Smooth muscle cell of the brain vasculature (primary cell): ENCODE measurements at regions not wholly inside any gene's neighbourhood (a gene's known extent, or its start where the extent isn't known, plus 50 kb on each side); places are given as distances from the start of the nearest gene placed in this dataset.
A peak's percentile ranks its signal among the peaks of the same experiment; 100 is the strongest.

ENCODE experiments used
- DNase-seq: peaks from one replicate; pipeline ENCODE4 v3.0.0-alpha.2; 2012; ENCODE audit warnings: low read depth, low spot score

- peak; percentile 82 for DNase-seq
Measured at GRCh38 chr4:137203601-137204000, 328.7 kb downstream of the PCDH18 start.

- no peak for DNase-seq
Measured at GRCh38 chr4:137200322-137200721, 332.0 kb downstream of the PCDH18 start.

- no peak for DNase-seq
Measured at GRCh38 chr4:137198791-137199190, 333.5 kb downstream of the PCDH18 start.

- no peak for DNase-seq
Measured at GRCh38 chr4:137194670-137195069, 337.6 kb downstream of the PCDH18 start.

GRCh38 chr4:137193564-137193963 lies 338.7 kb downstream of the PCDH18 start:
- DNase-seq, result no peak

GRCh38 chr4:137181293-137181899 lies 350.9 kb downstream of the PCDH18 start:
- DNase-seq, result no peak

- DNase-seq, result no peak
Measured at GRCh38 chr4:137180349-137180748, 351.9 kb downstream of the PCDH18 start.

- no peak for DNase-seq
Measured at GRCh38 chr4:137156807-137157206, 375.5 kb downstream of the PCDH18 start.

GRCh38 chr4:137156054-137156453 lies 376.2 kb downstream of the PCDH18 start:
- no peak for DNase-seq

GRCh38 chr4:137131201-137131600 lies 401.1 kb downstream of the PCDH18 start:
- DNase-seq, result no peak

- no peak for DNase-seq
Measured at GRCh38 chr4:137129845-137130244, 402.4 kb downstream of the PCDH18 start.

GRCh38 chr4:137129441-137129840 lies 402.9 kb downstream of the PCDH18 start:
- DNase-seq, result no peak

GRCh38 chr4:137125011-137125410 lies 407.3 kb downstream of the PCDH18 start:
- no peak for DNase-seq

- peak; percentile 44 for DNase-seq
Measured at GRCh38 chr4:137124278-137124932, 407.9 kb downstream of the PCDH18 start.

- no peak for DNase-seq
Measured at GRCh38 chr4:137122876-137123275, 409.4 kb downstream of the PCDH18 start.

- DNase-seq, result no peak
Measured at GRCh38 chr4:137116144-137116543, 416.1 kb downstream of the PCDH18 start.

GRCh38 chr4:137106733-137107132 lies 425.6 kb downstream of the PCDH18 start:
- no peak for DNase-seq

GRCh38 chr4:137106287-137106686 lies 426.0 kb downstream of the PCDH18 start:
- no peak for DNase-seq

GRCh38 chr4:137090951-137091350 lies 441.3 kb downstream of the PCDH18 start:
- no peak for DNase-seq

- DNase-seq, result peak; percentile 9
Measured at GRCh38 chr4:137083571-137084135, 448.6 kb downstream of the PCDH18 start.

GRCh38 chr4:137082061-137082460 lies 450.2 kb downstream of the PCDH18 start:
- DNase-seq, result no peak

GRCh38 chr4:137076908-137077307 lies 455.4 kb downstream of the PCDH18 start:
- no peak for DNase-seq

GRCh38 chr4:137075586-137075985 lies 456.7 kb downstream of the PCDH18 start:
- DNase-seq, result no peak
